WI38 (cell line): ENCODE measurements at regions not wholly inside any gene's neighbourhood (a gene's known extent, or its start where the extent isn't known, plus 50 kb on each side); places are given as distances from the start of the nearest gene placed in this dataset.

Experiments used
- H3K4me3 ChIP-seq: 2 replicates; pipeline ENCODE4 v1.5.1; 2011; ENCODE audit warnings: low read depth, mild to moderate bottlenecking, control low read depth, low read length
- CTCF ChIP-seq: IDR thresholded peaks from 2 replicates; pipeline ENCODE4 v1.5.1; 2012; ENCODE audit warnings: low read depth, mild to moderate bottlenecking, control low read depth, low read length

- H3K4me3 ChIP-seq = no peak overlapping the region
- no peak for TF ChIP-seq CTCF
Observed at GRCh38 chr1:41995441-41996130, 76.9 kb upstream of the HIVEP3 start.

GRCh38 chr1:41994195-41994894 is 75.6 kb upstream of the HIVEP3 start:
- H3K4me3 ChIP-seq = no peak overlapping the region
- no peak for TF ChIP-seq CTCF

- no peak overlapping the region for H3K4me3 ChIP-seq
- no peak for TF ChIP-seq CTCF
Observed at GRCh38 chr1:41983451-41983850, 64.7 kb upstream of the HIVEP3 start.

GRCh38 chr1:41981796-41982195 is 63.1 kb upstream of the HIVEP3 start:
- H3K4me3 ChIP-seq = no peak overlapping the region
- no peak for TF ChIP-seq CTCF

GRCh38 chr1:41980827-41981653 is 62.3 kb upstream of the HIVEP3 start:
- no peak for TF ChIP-seq CTCF
- no peak overlapping the region for H3K4me3 ChIP-seq

- no peak for TF ChIP-seq CTCF
- no peak overlapping the region for H3K4me3 ChIP-seq
Observed at GRCh38 chr1:41978986-41979385, 60.3 kb upstream of the HIVEP3 start.
